ENCODE measurements at regions not wholly inside any gene's neighbourhood (a gene's known extent, or its start where the extent isn't known, plus 50 kb on each side); places are given as distances from the start of the nearest gene placed in this dataset.

GRCh38 chr2:20914087-20914486 is 91.2 kb upstream of the LDAH start:
- peak; percentile 60 for DNase-seq (ENCODE audit: low spot score)

GRCh38 chr2:20913491-20913890 is 90.6 kb upstream of the LDAH start:
- peak; percentile 41 for DNase-seq (ENCODE audit: low spot score)

- no peak for DNase-seq (ENCODE audit: low spot score)
These were observed 77.2 kb upstream of the LDAH start for GRCh38 chr2:20900052-20900636.

- DNase-seq (ENCODE audit: low spot score), result no peak
These were observed 75.1 kb upstream of the LDAH start for GRCh38 chr2:20897874-20898453.

GRCh38 chr2:20897047-20897446 is 74.1 kb upstream of the LDAH start:
- DNase-seq (ENCODE audit: low spot score), result no peak

GRCh38 chr2:20884829-20885228 is 61.9 kb upstream of the LDAH start:
- no peak for DNase-seq (ENCODE audit: low spot score)

- DNase-seq (ENCODE audit: low spot score), result peak; percentile 62
These were observed 59.7 kb upstream of the LDAH start for GRCh38 chr2:20882466-20883170.

GRCh38 chr2:20880221-20880771 is 57.4 kb upstream of the LDAH start:
- DNase-seq (ENCODE audit: low spot score), result peak; percentile 60

GRCh38 chr2:20879221-20879620 is 56.3 kb upstream of the LDAH start:
- DNase-seq (ENCODE audit: low spot score), result no peak

GRCh38 chr2:20877960-20878359 is 55.1 kb upstream of the LDAH start:
- DNase-seq (ENCODE audit: low spot score), result no peak
